ENCODE measurements at regions not wholly inside any gene's neighbourhood (a gene's known extent, or its start where the extent isn't known, plus 50 kb on each side); places are given as distances from the start of the nearest gene placed in this dataset.

DNA sequence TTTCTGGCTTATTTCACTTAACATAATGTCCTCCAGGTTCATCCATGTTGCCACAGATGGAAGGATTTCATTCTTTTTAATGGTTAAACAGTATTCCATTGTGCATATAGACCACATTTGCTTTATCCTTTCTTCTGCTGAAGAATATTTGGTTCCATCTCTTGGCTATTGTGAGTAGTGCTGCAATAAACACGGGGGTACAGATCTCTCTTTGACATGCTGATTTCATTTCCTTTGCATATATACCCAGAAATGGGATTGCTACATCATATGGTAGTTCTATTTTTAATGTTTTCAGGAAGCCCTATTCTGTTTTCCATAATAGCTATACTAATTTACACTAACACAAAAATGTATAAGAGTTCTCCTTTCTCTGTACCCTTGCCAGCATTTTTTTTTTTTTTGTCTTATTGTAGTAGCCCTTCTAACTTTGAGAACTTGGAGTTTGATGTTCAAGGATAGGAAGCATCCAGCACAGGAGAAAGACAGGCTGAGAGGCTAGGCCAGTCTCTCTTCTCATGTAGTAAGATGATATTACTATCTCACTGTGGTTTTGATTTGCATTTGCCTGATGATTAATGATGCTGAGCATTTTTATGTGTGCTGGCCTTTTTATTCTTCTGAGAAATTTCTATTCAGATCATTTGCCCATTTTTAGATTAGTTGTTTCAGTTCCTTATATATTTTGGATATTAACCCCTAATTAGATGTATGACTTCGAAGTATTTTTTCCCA is 592.2 kb upstream of the ZNF608 start:
- in situ Hi-C loops (cut with HindIII; ENCODE audit: low sequenced_read_pairs): no loop called here

DNA sequence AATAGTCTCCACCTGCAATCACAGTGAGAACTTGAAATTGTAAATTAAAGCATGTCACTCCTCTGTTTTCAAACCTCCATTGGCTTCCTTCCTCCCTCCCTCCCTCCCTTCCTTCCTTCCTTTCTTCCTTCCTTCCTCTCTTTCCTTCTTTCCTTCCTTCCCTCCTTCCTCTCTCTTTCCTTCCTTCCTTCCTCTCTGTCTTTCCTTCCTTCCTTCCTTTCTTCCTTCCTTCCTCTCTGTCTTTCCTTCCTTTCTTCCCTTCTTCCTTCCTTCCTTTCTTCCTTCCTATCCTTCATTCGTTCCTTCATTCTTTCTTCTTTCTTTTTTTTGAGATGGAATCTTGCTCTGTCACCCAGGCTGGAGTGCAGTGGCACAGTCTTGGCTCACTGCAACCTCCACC is 595.0 kb upstream of the ZNF608 start:
- in situ Hi-C loops (cut with HindIII; ENCODE audit: low sequenced_read_pairs): no loop called here

DNA sequence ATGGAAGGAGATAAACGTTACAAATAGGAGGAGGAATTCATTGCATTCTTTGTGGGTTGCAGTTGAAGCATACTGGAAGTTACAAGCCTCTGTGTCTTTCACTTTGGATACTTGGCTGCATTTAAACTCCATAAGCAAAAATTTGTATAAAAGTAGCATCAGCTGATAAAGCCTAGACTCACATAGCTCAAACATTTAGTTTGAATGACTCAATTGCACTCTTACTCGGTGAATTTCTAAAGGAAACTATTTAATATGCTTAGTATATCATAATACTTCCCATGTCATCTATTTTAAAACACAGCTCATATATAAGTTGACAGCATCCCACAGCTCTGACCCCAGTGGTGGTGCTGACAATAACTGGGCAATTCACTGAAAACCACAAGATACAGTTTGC is 596.6 kb upstream of the ZNF608 start:
- in situ Hi-C loops (cut with HindIII; ENCODE audit: low sequenced_read_pairs): no loop called here

DNA sequence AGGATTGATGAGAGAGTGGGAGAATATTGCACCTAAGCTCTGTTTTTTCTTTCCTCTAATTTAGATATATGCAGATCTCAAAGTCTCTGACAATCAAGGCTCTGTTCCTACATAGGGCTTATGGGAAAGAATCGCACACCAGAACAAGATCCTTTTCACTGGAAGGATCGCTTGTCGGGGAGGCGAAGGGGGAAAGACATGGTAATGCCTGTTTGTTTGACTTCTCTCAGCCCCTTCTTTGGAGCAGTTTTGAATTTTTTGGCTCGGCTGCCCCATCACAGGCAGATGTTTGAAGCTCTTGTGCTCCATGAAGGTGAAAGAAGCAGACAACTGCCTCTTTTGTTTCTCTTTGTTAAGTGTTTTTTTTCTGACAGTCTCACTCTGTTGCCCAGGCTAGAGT is 599.9 kb upstream of the ZNF608 start:
- in situ Hi-C loops (cut with HindIII; ENCODE audit: low sequenced_read_pairs): no loop called here

DNA sequence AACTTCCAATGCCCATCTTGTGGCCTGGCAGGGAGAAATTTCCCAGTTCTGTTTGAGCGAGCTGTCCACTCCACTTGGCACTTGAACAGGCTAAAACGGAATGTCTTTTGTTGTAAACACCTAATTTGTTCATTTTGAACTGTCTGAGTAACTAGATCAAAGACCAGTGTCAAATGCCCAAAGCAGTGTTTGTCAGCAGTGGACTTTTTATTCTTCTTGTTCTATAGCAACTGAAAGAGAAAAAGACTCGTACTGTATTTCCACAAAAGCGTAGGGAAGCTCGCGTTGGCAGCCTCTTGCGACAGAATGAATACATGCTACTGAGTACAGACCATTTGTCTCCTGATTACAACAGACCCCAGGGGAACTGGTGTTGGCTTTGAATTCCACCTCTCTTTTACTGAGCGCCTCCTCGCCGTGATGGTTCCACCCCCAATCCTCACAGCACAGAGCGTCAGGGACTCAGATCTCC is 601.8 kb upstream of the ZNF608 start:
- in situ Hi-C loops (cut with HindIII; ENCODE audit: low sequenced_read_pairs): no loop called here

DNA sequence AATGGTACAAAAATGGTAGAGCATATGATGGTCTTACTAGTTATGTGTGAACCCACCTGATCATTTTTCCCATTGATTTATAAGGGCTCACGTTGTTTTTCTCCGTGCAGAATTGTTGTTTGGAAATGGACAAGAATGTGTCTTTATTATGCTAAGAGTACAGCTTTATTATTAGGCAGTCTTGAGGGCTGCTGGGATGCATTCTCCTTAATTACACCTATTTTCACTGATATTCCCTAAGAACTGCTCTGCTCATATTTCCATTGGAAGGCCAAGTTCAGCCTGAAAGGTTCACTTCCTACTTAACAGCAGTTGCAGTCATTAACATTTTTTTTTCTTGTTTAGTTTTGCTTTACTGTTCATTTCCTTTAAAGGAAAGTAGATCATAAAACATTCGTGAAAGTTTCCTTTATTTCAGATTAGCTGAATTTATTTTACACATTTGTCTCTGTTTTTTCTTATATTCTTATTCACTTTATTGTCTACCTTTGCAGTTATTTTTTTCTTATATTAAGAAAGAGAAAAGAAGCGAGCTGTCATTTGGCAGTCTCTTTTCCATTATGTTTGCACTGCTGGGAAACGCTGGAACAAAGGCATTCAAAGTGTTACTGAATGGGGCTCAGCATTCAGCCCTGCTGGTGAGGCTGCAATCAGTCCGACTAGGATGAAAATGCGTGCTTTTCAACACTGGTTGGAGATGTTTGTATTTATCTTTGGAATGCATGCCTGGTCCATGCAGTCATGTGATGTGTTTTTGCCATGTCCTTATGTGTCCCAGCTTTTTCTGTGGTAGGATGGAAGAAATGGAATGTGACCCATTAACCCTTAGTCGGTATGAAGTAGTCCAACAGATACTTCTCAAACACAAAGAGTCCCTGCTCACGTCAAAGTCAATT is 602.7 kb upstream of the ZNF608 start:
- in situ Hi-C loops (cut with HindIII; ENCODE audit: low sequenced_read_pairs): no loop called here

DNA sequence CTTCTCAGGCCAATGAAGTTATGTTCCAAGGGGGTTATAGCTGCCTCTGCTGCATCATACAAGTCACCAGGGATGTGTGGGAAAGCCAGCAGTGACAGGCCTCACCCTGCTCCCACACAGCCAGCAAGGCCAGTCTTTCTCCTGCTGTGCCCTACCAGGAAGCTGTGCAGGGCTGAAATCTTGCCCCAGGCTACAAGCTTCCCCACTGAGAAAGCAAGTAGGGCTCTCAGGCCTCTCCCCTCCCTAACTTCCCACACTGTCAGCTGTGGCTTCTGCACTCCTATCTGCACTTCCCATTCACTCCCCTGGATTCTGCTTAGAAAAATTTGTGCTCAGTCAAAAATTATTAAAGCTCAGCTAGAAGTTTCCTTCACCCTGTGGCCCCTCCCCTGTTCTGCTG is 611.2 kb upstream of the ZNF608 start:
- in situ Hi-C loops (cut with HindIII; ENCODE audit: low sequenced_read_pairs): no loop called here

DNA sequence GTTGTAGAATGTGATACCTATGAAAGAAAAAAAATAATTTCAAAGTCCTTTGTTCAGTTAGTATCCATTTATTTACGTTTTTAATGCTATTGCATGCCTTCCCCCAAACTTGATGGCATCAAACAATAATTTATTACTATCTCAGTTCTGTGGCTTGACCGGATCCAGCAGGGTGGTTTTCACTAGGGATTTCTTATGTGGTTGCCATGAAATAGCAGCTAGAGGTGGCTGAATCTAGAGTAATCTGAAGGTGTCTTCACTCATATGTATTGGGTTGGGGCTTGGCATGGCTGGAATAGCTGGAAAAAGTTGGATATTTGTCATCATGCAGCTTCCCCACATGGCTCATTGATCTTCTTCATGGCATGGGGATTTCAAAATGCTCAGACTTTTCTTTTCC is 619.3 kb upstream of the ZNF608 start:
- in situ Hi-C loops (cut with HindIII; ENCODE audit: low sequenced_read_pairs): no loop called here

DNA sequence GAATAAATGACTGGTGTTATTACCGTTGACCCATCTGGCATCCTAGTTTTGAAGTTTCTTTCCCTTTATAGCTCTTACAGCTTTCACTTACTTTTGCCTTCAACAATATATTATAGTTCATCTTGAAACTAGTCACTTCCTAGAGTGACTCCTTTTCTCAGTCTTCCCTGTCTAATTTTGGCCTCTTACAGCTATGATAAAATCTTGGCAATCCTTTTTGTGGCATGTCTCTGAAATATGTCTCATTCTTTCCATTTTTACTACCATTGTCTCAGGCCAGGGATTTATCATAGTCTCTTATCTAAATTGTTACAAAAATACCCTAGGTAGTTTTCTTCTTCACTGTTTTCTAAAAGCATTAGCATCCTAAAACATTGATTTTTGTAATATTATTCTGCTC is 621.3 kb upstream of the ZNF608 start:
- in situ Hi-C loops (cut with HindIII; ENCODE audit: low sequenced_read_pairs): no loop called here

DNA sequence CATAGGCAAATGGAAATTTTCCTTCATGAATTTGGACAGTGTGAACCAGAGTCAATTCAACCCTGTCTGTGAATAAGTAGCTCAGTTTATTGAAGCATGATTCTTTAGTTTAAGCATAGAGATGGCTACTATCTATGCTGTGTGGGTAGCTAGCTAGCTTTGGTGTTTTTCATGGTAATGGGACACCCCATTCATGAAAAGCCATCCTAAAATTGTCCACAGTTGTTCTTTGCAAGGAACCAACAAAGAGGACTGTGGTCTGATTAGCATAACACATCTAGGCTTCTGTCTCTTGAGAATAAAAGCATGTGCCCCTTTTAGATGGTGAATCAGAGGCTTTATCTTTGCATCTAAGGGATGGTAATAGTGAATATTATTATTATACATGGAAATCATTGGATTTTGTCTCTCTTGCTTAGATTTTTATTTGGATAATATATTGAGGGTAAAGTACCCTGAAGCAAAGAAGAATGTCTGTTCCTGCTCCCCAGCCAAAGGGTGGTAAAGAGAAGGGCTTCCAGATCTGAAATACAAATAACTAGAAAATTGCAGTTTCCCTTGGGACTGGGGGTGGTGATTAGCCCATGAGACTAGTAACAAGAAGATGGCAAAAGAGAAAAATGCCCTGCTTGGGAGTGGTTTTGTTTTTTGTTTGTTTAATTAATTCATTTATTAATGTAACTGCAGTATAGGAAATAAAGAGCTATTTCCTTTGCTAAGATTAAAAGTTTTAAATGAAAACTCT is 624.2 kb upstream of the ZNF608 start:
- in situ Hi-C loops (cut with HindIII; ENCODE audit: low sequenced_read_pairs): no loop called here

DNA sequence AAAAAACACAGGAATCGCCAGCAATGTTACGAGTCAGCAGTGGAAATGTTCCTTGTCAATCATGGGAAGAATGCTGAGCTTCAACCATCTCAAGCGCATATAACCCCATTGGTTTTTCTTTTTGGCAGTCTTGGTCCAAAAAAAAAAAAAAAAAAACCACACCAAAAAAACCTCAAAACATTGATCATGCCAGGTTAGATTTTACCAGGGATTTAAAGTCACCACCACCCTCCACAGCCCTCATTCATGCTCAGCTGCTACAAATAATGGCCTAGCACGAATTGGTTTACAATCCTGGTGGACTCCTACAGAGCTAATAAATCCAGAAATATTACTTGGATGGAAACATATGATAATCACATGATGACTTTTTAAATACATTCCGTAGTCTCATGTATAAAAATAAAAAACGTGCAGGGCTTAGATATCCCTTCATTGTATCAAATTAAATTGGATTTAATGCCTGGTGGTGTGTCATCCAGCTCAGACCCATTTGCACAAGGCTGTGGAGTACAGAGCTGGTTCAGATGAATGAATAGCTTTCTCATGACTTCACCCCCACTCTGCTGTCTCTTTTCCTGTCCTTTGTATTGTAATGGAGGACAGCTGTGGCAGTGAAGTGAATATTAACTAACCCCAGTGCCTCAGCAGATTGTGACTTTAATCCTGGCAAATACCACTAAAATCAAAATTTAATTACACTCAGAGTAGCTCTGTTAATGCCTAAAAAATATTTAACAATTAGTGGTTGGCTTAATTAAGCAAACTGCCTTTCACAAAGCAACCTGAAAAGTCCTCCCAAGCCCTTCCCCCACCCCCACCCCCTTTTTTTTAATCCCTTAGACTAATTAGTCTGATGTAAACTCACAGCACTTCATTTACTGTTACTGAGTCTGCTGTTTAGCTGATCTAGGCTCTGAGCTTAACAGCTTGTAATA is 626.5 kb upstream of the ZNF608 start:
- in situ Hi-C loops (cut with HindIII; ENCODE audit: low sequenced_read_pairs): no loop called here

DNA sequence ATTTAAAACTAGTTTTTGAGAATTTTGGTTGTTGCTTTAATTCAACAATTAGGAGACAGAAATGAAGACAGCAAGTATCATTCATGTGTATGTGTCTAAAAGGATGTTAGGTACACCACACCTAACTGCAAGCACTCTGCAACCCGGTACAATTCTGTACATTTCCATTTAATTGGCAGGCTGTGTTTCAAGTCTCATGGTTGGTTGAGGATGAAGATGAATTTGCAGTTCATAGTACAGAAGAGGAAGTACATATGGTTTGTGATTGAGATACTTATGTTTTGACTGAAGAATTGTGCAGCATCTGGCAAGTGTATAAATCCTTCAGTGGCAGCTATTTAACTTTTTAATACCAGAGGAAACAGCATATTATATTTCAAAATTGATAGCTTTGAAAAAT is 628.7 kb upstream of the ZNF608 start:
- in situ Hi-C loops (cut with HindIII; ENCODE audit: low sequenced_read_pairs): no loop called here

DNA sequence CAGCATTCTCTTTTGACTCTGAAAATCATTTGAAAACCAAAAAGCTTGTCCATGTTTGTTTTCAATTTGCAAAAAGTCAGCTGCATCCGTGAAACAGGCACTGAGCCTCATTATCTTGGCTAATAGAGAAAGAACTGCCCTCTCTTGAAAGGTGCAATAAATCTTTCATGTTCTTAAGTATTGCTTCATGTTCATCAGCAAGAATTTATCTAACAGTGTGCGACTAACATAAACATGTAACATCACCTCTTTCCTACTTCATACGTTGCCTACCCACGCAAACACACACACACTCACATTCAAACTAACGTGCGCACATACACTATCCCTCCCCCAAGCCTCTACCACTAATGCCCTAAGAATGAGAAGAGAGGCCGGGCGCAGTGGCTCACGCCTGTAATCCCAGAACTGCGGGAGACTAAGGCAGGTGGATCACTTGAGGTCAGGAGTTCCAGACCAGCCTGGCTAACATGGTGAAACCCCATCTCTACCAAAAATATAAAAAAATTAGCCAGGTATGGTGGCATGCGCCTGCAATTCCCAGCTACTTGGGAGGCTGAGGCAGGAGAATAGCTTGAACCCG is 629.7 kb upstream of the ZNF608 start:
- in situ Hi-C loops (cut with HindIII; ENCODE audit: low sequenced_read_pairs): no loop called here

DNA sequence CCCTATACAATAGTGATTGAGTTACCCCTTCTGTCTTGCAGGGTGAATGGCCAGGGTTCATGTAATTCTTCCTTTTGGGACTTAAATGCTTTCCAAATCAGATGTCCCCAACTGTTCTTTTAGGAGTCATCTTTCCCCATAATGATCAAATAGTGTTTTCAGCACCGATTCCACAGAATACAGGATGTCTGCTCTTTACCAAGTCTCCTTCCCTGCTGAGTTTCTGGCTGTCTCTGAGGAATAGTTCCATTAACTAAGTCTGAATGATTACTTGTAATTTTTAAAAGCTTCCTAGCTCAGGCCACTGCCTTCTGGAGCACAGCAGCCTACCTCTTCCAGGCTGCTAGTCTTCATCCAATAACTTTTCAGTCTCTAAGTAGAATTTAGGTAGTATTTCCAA is 630.7 kb upstream of the ZNF608 start:
- in situ Hi-C loops (cut with HindIII; ENCODE audit: low sequenced_read_pairs): no loop called here

DNA sequence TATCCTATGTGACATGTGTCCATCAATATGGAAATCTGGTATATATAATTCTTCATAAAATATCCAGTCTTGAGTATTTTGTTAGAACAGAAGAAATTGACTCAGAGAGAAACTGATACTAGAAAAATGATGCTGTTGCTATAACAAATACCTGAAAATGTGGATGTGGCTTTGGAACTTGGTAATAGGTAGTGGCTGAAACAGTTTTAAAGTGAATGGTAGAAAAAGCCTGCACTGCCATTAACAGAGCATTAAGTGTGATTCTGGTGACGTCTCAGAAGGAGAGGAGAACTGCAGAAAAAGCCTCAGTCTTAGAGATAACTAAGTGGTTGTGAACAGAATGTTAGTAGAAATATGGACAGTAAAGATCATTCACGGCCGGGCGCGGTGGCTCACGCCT is 634.9 kb upstream of the ZNF608 start:
- in situ Hi-C loops (cut with HindIII; ENCODE audit: low sequenced_read_pairs): no loop called here

DNA sequence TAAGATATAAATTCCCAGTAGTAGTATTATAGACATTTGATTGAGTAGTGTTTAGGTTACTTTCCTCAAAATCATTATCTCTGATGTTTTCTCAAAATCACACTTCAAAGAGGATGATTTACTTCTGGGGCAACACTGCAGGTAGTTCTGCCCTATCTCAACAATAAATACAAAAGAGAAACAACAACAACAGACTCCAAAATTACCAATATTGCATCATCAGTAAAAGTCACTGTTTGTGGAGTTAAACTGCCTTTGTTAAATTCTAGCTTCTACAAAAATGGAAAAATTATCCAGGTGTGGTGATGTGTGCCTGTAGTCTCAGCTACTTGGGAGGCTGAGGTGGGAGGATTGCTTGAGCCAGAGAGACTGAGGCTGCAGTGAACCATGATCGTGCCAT is 637.6 kb upstream of the ZNF608 start:
- in situ Hi-C loops (cut with HindIII; ENCODE audit: low sequenced_read_pairs): no loop called here

DNA sequence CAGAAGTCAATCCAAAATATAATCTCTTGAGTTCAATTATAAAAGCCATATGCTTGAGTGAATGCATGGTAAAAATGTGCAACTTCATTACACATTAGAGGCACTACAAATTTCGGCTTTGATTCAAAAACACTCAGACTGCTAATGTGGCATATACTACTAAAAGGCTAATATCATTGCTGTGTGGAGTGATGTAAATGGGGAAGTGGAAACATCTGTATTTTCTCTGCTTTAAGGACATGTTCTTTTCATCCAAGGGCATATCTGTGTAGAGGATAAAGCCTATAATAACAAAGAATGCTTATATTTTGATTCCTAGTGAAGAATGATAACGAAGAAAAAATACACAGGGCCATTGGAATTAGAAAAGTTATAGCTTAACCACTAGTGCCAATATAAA is 643.9 kb upstream of the ZNF608 start:
- in situ Hi-C loops (cut with HindIII; ENCODE audit: low sequenced_read_pairs): no loop called here

DNA sequence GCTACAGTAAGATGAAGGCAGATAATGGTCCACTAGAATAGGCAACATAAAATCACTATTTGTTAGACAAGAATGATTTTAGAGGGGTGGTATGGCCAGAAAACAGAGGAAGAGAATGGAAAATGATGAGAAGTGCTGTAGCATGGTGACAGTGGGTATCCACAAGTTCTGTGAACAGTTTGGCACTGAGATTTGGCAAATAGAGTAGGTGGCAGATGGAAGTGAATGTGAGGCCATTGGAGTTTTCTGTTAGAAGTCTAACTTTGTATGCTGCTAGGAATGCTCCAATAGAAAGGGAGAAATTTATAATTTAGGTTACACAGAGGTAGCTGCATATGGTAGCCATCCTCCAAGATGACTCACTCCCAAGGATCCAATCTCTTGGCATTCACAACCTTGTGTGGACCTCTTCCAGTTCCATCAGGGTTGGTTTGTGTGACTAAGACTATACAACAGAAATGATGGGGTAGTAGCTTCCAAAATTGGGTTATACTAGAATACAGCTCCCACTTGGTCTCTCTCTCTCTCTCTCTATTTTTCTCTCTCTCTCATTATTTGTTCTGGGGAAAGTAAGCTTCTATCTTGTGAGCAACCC is 646.9 kb upstream of the ZNF608 start:
- in situ Hi-C loops (cut with HindIII; ENCODE audit: low sequenced_read_pairs): no loop called here

DNA sequence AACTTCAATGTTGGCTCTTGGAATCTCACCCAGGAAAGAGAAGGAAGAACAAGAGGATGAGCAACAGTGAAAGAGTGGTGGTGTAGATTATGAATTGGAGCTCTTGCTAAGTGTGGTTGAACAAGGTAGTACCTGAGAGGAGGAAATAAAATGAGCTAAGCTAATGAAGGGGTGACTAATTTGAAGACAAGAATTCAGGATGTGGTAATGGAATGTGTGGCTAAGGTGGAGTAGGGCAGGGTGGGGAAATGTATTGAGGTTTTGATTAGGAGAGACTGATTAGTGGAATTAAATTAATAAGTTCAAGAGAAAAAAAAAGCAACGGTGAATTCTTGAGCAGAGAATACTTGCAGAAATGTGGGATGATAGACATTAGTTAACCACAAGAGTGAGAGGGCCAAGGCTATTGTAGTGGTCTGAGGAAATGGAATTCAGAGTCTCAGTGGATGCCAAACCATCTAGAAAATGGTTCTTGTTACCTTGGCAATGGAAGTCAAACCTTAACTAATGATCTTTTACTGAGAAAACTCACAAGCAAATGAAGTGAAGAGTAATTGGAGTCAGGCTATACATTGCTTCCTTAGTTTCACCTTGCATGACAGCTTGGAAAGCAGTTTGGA is 648.3 kb upstream of the ZNF608 start:
- in situ Hi-C loops (cut with HindIII; ENCODE audit: low sequenced_read_pairs): no loop called here

Data from DLD1 (cell line).